OCI-LY1 (cell line): ENCODE measurements at regions not wholly inside any gene's neighbourhood (a gene's known extent, or its start where the extent isn't known, plus 50 kb on each side); places are given as distances from the start of the nearest gene placed in this dataset.

Experiments used
- EZH2 ChIP-seq: fragments of 200-600 bp; sonication (generic), shearing (Covaris generic); IDR thresholded peaks from 2 replicates; pipeline ENCODE4 v1.8.0; 2017; ENCODE audit warnings: borderline replicate concordance, mixed run types, mild to moderate bottlenecking, antibody characterized with exemption, low read length, moderate library complexity, mixed read lengths
- TF ChIP-seq, protein P1 (sequence below): fragments of 200-600 bp; sonication (generic), shearing (Covaris generic); IDR thresholded peaks from 2 replicates; pipeline ENCODE4 v1.5.1; 2017; ENCODE audit warnings: mild to moderate bottlenecking, antibody characterized with exemption, low read length, moderate library complexity, mixed read lengths

DNA sequence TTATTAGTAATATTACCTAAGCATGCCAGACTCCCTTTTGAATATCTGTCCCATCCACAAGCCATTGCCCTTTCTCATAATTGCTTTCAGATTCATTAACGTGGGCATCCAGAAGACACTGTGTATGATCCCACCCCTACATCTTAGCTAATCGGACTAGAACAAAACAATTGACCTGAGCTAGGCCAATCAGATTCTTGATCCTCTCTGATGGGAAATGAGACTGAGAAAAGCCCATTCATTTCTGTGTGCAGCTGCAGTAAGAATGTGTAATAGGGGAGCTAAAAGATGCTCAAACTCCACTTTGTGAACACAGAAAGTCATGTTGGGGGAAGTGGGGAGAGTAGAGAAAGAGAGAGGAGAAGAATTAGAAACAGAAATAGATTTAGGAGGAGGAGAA lies 281.7 kb upstream of the G2E3 start:
- TF ChIP-seq, protein P1, sequence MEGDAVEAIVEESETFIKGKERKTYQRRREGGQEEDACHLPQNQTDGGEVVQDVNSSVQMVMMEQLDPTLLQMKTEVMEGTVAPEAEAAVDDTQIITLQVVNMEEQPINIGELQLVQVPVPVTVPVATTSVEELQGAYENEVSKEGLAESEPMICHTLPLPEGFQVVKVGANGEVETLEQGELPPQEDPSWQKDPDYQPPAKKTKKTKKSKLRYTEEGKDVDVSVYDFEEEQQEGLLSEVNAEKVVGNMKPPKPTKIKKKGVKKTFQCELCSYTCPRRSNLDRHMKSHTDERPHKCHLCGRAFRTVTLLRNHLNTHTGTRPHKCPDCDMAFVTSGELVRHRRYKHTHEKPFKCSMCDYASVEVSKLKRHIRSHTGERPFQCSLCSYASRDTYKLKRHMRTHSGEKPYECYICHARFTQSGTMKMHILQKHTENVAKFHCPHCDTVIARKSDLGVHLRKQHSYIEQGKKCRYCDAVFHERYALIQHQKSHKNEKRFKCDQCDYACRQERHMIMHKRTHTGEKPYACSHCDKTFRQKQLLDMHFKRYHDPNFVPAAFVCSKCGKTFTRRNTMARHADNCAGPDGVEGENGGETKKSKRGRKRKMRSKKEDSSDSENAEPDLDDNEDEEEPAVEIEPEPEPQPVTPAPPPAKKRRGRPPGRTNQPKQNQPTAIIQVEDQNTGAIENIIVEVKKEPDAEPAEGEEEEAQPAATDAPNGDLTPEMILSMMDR, result no peak
- no peak for TF ChIP-seq EZH2
